GM18517 (cell line): ENCODE measurements at regions not wholly inside any gene's neighbourhood (a gene's known extent, or its start where the extent isn't known, plus 50 kb on each side); places are given as distances from the start of the nearest gene placed in this dataset.

ENCODE experiments used
- ATAC-seq: cut with Tn5 transposase; IDR thresholded peaks from one replicate; pipeline ENCODE4 v1.9.1; 2021; ENCODE audit warnings: mild to moderate bottlenecking, moderate library complexity; ENCODE audit not compliant: unreplicated experiment

GRCh38 chr5:2141254-2142000 lies 258.7 kb upstream of the IRX4 start:
- ATAC-seq: no peak

- no peak for ATAC-seq
These were observed 257.9 kb upstream of the IRX4 start for GRCh38 chr5:2140501-2141175.

- ATAC-seq: no peak
These were observed 256.8 kb upstream of the IRX4 start for GRCh38 chr5:2139478-2139877.

GRCh38 chr5:2138896-2139295 lies 256.2 kb upstream of the IRX4 start:
- no peak for ATAC-seq

- no peak for ATAC-seq
These were observed 254.8 kb upstream of the IRX4 start for GRCh38 chr5:2137444-2138050.

- ATAC-seq: no peak
These were observed 254.1 kb upstream of the IRX4 start for GRCh38 chr5:2136728-2137333.

- ATAC-seq: no peak
These were observed 253.1 kb upstream of the IRX4 start for GRCh38 chr5:2135833-2136232.

GRCh38 chr5:2135354-2135753 lies 252.6 kb upstream of the IRX4 start:
- ATAC-seq: no peak

GRCh38 chr5:2134543-2135292 lies 252.0 kb upstream of the IRX4 start:
- ATAC-seq: no peak

GRCh38 chr5:2133936-2134335 lies 251.2 kb upstream of the IRX4 start:
- no peak for ATAC-seq

GRCh38 chr5:2133080-2133479 lies 250.4 kb upstream of the IRX4 start:
- no peak for ATAC-seq

- no peak for ATAC-seq
These were observed 249.7 kb upstream of the IRX4 start for GRCh38 chr5:2132497-2132847.

- no peak for ATAC-seq
These were observed 249.2 kb upstream of the IRX4 start for GRCh38 chr5:2131826-2132496.

- no peak for ATAC-seq
These were observed 248.5 kb upstream of the IRX4 start for GRCh38 chr5:2131196-2131595.

- no peak for ATAC-seq
These were observed 247.6 kb upstream of the IRX4 start for GRCh38 chr5:2130361-2130760.

- ATAC-seq: no peak
These were observed 247.0 kb upstream of the IRX4 start for GRCh38 chr5:2129568-2130272.

GRCh38 chr5:2128686-2129355 lies 246.1 kb upstream of the IRX4 start:
- no peak for ATAC-seq

GRCh38 chr5:2126512-2126911 lies 243.8 kb upstream of the IRX4 start:
- ATAC-seq: no peak

GRCh38 chr5:2125901-2126265 lies 243.2 kb upstream of the IRX4 start:
- no peak for ATAC-seq
